ENCODE measurements at regions not wholly inside any gene's neighbourhood (a gene's known extent, or its start where the extent isn't known, plus 50 kb on each side); places are given as distances from the start of the nearest gene placed in this dataset.
"Not testable (repeated sequence)": the region's sequence is repeated elsewhere in the genome, so short reads cannot be mapped to it uniquely, and the experiment has no call there.

- no peak for DNase-seq
- H3K9me3 ChIP-seq (ENCODE audit: control insufficient read depth in 2 of 3, insufficient read depth in 1 of 3, low read length in 3 of 3) = no peaks in the 10 kb centered on the region
- intact Hi-C loops (cut with DNase I) = no loop called here
- no peak for FAIRE-seq
- H3K36me3 ChIP-seq (ENCODE audit: control insufficient read depth in 2 of 3, insufficient read depth in 3 of 3, low read length in 3 of 3) = no peaks in the 10 kb centered on the region
- H3K4me3 ChIP-seq (ENCODE audit: low read length in 3 of 3) = no peak overlapping the region
- no peak overlapping the region for H3K9ac ChIP-seq (ENCODE audit: low read length in 3 of 3)
- no peaks in the 10 kb centered on the region for H3K27me3 ChIP-seq (ENCODE audit: control insufficient read depth, insufficient read depth, low read length)
- no peak for TF ChIP-seq CTCF (IDR thresholded peaks at IDR 0.05; ENCODE audit: borderline replicate concordance, extremely low read depth, insufficient read depth)
- no peaks in the 10 kb centered on the region for H3K4me1 ChIP-seq (ENCODE audit: control insufficient read depth in 2 of 3, insufficient read depth in 2 of 3, low read depth in 1 of 3, low read length in 3 of 3)
- no peak overlapping the region for H3K27ac ChIP-seq (ENCODE audit: low read depth in 2 of 2, low read length in 2 of 2)
Measured at GRCh38 chr10:21110358-21110757, 213.2 kb upstream of the NEBL start.

GRCh38 chr10:21106931-21107330, 209.8 kb upstream of the NEBL start:
- H3K27me3 ChIP-seq (ENCODE audit: control insufficient read depth, insufficient read depth, low read length); H3K27ac ChIP-seq (ENCODE audit: low read depth in 2 of 2, low read length in 2 of 2); FAIRE-seq; H3K36me3 ChIP-seq (ENCODE audit: control insufficient read depth in 2 of 3, insufficient read depth in 3 of 3, low read length in 3 of 3); H3K9ac ChIP-seq (ENCODE audit: low read length in 3 of 3); intact Hi-C loops (cut with DNase I); H3K9me3 ChIP-seq (ENCODE audit: control insufficient read depth in 2 of 3, insufficient read depth in 1 of 3, low read length in 3 of 3); H3K4me3 ChIP-seq (ENCODE audit: low read length in 3 of 3); DNase-seq; H3K4me1 ChIP-seq (ENCODE audit: control insufficient read depth in 2 of 3, insufficient read depth in 2 of 3, low read depth in 1 of 3, low read length in 3 of 3): not testable (repeated sequence)

- H3K36me3 ChIP-seq (ENCODE audit: control insufficient read depth in 2 of 3, insufficient read depth in 3 of 3, low read length in 3 of 3); H3K4me3 ChIP-seq (ENCODE audit: low read length in 3 of 3); H3K27ac ChIP-seq (ENCODE audit: low read depth in 2 of 2, low read length in 2 of 2); intact Hi-C loops (cut with DNase I); H3K27me3 ChIP-seq (ENCODE audit: control insufficient read depth, insufficient read depth, low read length); H3K9ac ChIP-seq (ENCODE audit: low read length in 3 of 3); FAIRE-seq; H3K4me1 ChIP-seq (ENCODE audit: control insufficient read depth in 2 of 3, insufficient read depth in 2 of 3, low read depth in 1 of 3, low read length in 3 of 3); H3K9me3 ChIP-seq (ENCODE audit: control insufficient read depth in 2 of 3, insufficient read depth in 1 of 3, low read length in 3 of 3); DNase-seq: not testable (repeated sequence)
Measured at GRCh38 chr10:21105331-21105730, 208.2 kb upstream of the NEBL start.

GRCh38 chr10:21100871-21101514, 203.9 kb upstream of the NEBL start:
- no peaks in the 10 kb centered on the region for H3K4me1 ChIP-seq (ENCODE audit: control insufficient read depth in 2 of 3, insufficient read depth in 2 of 3, low read depth in 1 of 3, low read length in 3 of 3)
- TF ChIP-seq CTCF (IDR thresholded peaks at IDR 0.05; ENCODE audit: borderline replicate concordance, extremely low read depth, insufficient read depth) = no peak
- H3K27ac ChIP-seq (ENCODE audit: low read depth in 2 of 2, low read length in 2 of 2) = no peak overlapping the region
- intact Hi-C loops (cut with DNase I) = no loop called here
- FAIRE-seq (no peak), DNase-seq (peak in 1 of 5 donors; percentile 19)
- no peaks in the 10 kb centered on the region for H3K27me3 ChIP-seq (ENCODE audit: control insufficient read depth, insufficient read depth, low read length)
- no peak overlapping the region for H3K4me3 ChIP-seq (ENCODE audit: low read length in 3 of 3)
- H3K9me3 ChIP-seq (ENCODE audit: control insufficient read depth in 2 of 3, insufficient read depth in 1 of 3, low read length in 3 of 3) = no peaks in the 10 kb centered on the region
- no peaks in the 10 kb centered on the region for H3K36me3 ChIP-seq (ENCODE audit: control insufficient read depth in 2 of 3, insufficient read depth in 3 of 3, low read length in 3 of 3)
- no peak overlapping the region for H3K9ac ChIP-seq (ENCODE audit: low read length in 3 of 3)
